ENCODE measurements at regions not wholly inside any gene's neighbourhood (a gene's known extent, or its start where the extent isn't known, plus 50 kb on each side); places are given as distances from the start of the nearest gene placed in this dataset.

GRCh38 chr12:124160097-124160756, 134.7 kb upstream of the RFLNA start:
- TF ChIP-seq CTCF (IDR thresholded peaks at IDR 0.05) (no peak), POLR2A (IDR thresholded peaks at IDR 0.05) (no peak), EP300 (IDR thresholded peaks at IDR 0.05) (no peak)

All from tibial nerve (tissue), 4 donors.